HG03095 (cell line): ENCODE measurements at regions not wholly inside any gene's neighbourhood (a gene's known extent, or its start where the extent isn't known, plus 50 kb on each side); places are given as distances from the start of the nearest gene placed in this dataset.
"Not testable (repeated sequence)": the region's sequence is repeated elsewhere in the genome, so short reads cannot be mapped to it uniquely, and the experiment has no call there.

Source experiments
- ATAC-seq: cut with Tn5 transposase; IDR thresholded peaks from one replicate; pipeline ENCODE4 v1.9.1; 2021; ENCODE audit warnings: moderate library complexity; ENCODE audit not compliant: unreplicated experiment

- no peak for ATAC-seq
These were observed 879.6 kb upstream of the SLC10A2 start for GRCh38 chr13:103945836-103946235.

GRCh38 chr13:103941506-103942140 is 875.4 kb upstream of the SLC10A2 start:
- ATAC-seq = no peak

GRCh38 chr13:103935117-103935516 is 868.9 kb upstream of the SLC10A2 start:
- no peak for ATAC-seq

- ATAC-seq = no peak
These were observed 865.7 kb upstream of the SLC10A2 start for GRCh38 chr13:103931885-103932284.

GRCh38 chr13:103931331-103931845 is 865.2 kb upstream of the SLC10A2 start:
- no peak for ATAC-seq

- ATAC-seq = no peak
These were observed 859.9 kb upstream of the SLC10A2 start for GRCh38 chr13:103926118-103926517.

- ATAC-seq = no peak
These were observed 842.7 kb upstream of the SLC10A2 start for GRCh38 chr13:103908911-103909310.

GRCh38 chr13:103908274-103908673 is 842.1 kb upstream of the SLC10A2 start:
- ATAC-seq = no peak

- no peak for ATAC-seq
These were observed 837.6 kb upstream of the SLC10A2 start for GRCh38 chr13:103903790-103904189.

GRCh38 chr13:103898481-103898880 is 832.3 kb upstream of the SLC10A2 start:
- ATAC-seq = no peak

GRCh38 chr13:103895835-103896531 is 829.8 kb upstream of the SLC10A2 start:
- ATAC-seq = no peak

GRCh38 chr13:103894626-103895025 is 828.4 kb upstream of the SLC10A2 start:
- ATAC-seq = no peak

GRCh38 chr13:103884101-103884723 is 818.0 kb upstream of the SLC10A2 start:
- ATAC-seq = no peak

- ATAC-seq = no peak
These were observed 817.5 kb upstream of the SLC10A2 start for GRCh38 chr13:103883698-103884097.

GRCh38 chr13:103883164-103883563 is 816.9 kb upstream of the SLC10A2 start:
- no peak for ATAC-seq

- ATAC-seq = not testable (repeated sequence)
These were observed 813.9 kb upstream of the SLC10A2 start for GRCh38 chr13:103880146-103880545.

- ATAC-seq = no peak
These were observed 812.8 kb upstream of the SLC10A2 start for GRCh38 chr13:103878891-103879605.

- no peak for ATAC-seq
These were observed 810.4 kb upstream of the SLC10A2 start for GRCh38 chr13:103876571-103876970.

- ATAC-seq = no peak
These were observed 807.5 kb upstream of the SLC10A2 start for GRCh38 chr13:103873725-103874124.

- no peak for ATAC-seq
These were observed 799.8 kb upstream of the SLC10A2 start for GRCh38 chr13:103866048-103866447.

- ATAC-seq = no peak
These were observed 796.3 kb upstream of the SLC10A2 start for GRCh38 chr13:103862525-103862924.
